ENCODE measurements at regions not wholly inside any gene's neighbourhood (a gene's known extent, or its start where the extent isn't known, plus 50 kb on each side); places are given as distances from the start of the nearest gene placed in this dataset.
"Not testable (repeated sequence)": the region's sequence is repeated elsewhere in the genome, so short reads cannot be mapped to it uniquely, and the experiment has no call there.

DNA sequence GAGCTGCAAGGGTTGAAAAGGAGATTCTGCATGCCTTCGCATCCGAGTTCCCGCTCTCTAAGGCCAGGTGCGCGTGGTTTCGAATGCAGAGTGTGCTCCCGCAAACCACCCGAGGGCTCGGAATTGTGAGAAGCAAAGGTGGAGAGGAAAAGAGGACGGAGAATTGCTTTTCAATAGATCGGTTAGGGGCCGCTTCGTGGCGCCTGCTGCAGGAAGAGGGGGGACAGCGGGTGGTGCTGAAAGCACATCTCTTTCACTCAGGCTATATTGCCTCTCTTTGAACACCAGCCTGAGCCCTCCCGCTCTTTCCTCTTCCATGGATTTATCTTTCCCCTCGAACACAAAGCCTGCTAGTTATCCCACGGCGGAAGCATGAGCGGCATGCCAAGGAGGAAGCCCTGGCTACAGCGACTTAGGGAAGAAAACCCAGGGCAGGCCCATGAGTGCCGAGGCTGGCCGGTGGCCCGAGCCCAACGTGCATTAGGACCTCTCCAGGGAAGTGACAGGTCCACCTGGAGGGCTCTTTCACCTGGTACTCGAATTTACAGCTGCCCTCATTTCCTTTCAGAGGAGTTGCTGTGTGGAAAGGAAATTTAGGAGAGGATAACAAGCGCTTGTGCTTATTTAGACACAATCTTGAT is 353.0 kb upstream of the FOLH1 start:
- TF ChIP-seq, protein P1, sequence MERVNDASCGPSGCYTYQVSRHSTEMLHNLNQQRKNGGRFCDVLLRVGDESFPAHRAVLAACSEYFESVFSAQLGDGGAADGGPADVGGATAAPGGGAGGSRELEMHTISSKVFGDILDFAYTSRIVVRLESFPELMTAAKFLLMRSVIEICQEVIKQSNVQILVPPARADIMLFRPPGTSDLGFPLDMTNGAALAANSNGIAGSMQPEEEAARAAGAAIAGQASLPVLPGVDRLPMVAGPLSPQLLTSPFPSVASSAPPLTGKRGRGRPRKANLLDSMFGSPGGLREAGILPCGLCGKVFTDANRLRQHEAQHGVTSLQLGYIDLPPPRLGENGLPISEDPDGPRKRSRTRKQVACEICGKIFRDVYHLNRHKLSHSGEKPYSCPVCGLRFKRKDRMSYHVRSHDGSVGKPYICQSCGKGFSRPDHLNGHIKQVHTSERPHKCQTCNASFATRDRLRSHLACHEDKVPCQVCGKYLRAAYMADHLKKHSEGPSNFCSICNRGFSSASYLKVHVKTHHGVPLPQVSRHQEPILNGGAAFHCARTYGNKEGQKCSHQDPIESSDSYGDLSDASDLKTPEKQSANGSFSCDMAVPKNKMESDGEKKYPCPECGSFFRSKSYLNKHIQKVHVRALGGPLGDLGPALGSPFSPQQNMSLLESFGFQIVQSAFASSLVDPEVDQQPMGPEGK (CRISPR knock-in tag; IDR thresholded peaks at IDR 0.05; ENCODE audit: borderline replicate concordance): not testable (repeated sequence)
- TF ChIP-seq ZFP3 (CRISPR knock-in tag; IDR thresholded peaks at IDR 0.05); RARB (CRISPR knock-in tag; IDR thresholded peaks at IDR 0.05); PPARA (CRISPR knock-in tag; IDR thresholded peaks at IDR 0.05; ENCODE audit: borderline replicate concordance); ZNF565 (CRISPR knock-in tag; conservative IDR thresholded peaks at IDR 0.05; ENCODE audit: low read depth); ZFP30 (CRISPR knock-in tag; IDR thresholded peaks at IDR 0.05): not testable (repeated sequence)
- TF ChIP-seq, protein P2, sequence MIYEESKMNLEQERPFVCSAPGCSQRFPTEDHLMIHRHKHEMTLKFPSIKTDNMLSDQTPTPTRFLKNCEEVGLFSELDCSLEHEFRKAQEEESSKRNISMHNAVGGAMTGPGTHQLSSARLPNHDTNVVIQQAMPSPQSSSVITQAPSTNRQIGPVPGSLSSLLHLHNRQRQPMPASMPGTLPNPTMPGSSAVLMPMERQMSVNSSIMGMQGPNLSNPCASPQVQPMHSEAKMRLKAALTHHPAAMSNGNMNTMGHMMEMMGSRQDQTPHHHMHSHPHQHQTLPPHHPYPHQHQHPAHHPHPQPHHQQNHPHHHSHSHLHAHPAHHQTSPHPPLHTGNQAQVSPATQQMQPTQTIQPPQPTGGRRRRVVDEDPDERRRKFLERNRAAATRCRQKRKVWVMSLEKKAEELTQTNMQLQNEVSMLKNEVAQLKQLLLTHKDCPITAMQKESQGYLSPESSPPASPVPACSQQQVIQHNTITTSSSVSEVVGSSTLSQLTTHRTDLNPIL (CRISPR knock-in tag; IDR thresholded peaks at IDR 0.05; ENCODE audit: low read depth): not testable (repeated sequence)
